ENCODE measurements at regions not wholly inside any gene's neighbourhood (a gene's known extent, or its start where the extent isn't known, plus 50 kb on each side); places are given as distances from the start of the nearest gene placed in this dataset.
"Not testable (repeated sequence)": the region's sequence is repeated elsewhere in the genome, so short reads cannot be mapped to it uniquely, and the experiment has no call there.

GRCh38 chr2:51899643-51900042, 867.7 kb upstream of the NRXN1 start:
- dilution Hi-C loops (cut with MboI; ENCODE audit: extremely low pct_ligation_motif_present, low sequenced_read_pairs), result no loop called here
- Histone ChIP-seq H3K4me2 (ENCODE audit: control insufficient read depth, extremely low read depth, insufficient read depth, low read depth, low read length) (no peak overlapping the region), H4K20me1 (ENCODE audit: control insufficient read depth, extremely low read depth, insufficient read depth, low read length) (no peaks in the 10 kb centered on the region), H3K27me3 (ENCODE audit: control insufficient read depth, extremely low read depth, insufficient read depth, low read length) (no peaks in the 10 kb centered on the region), H3K4me3 (ENCODE audit: control insufficient read depth in 2 of 3, extremely low read depth in 1 of 3, insufficient read depth in 2 of 3, low read depth in 1 of 3, low read length in 3 of 3) (no peak overlapping the region), H3K9me1 (ENCODE audit: control insufficient read depth, extremely low read depth, insufficient read depth, low read length) (no peaks in the 10 kb centered on the region), H2AFZ (ENCODE audit: control insufficient read depth, low read length) (no peak overlapping the region), H3K79me2 (ENCODE audit: control insufficient read depth, insufficient read depth, low read length) (no peaks in the 10 kb centered on the region), H3K36me3 (ENCODE audit: control insufficient read depth in 2 of 2, extremely low read depth in 1 of 2, insufficient read depth in 2 of 2, low read length in 2 of 2) (no peaks in the 10 kb centered on the region), H3K4me1 (ENCODE audit: control insufficient read depth, extremely low read depth, insufficient read depth, low read length) (no peaks in the 10 kb centered on the region), H3K9me3 (ENCODE audit: control insufficient read depth, low read depth, low read length) (no peaks in the 10 kb centered on the region), H3K27ac (ENCODE audit: control insufficient read depth, insufficient read depth, low read length) (no peak overlapping the region), H3K9ac (ENCODE audit: control insufficient read depth, extremely low read depth, insufficient read depth, low read length) (no peak overlapping the region)
- FAIRE-seq (no peak), DNase-seq (ENCODE audit: low read depth, low spot score) (no peak)
- TF ChIP-seq CTCF (optimal IDR thresholded peaks at IDR 0.05 in 1 of 3, IDR thresholded peaks at IDR 0.05 in 1 of 3, conservative IDR thresholded peaks at IDR 0.05 in 1 of 3; ENCODE audit: extremely low read depth in 1 of 3, insufficient read depth in 2 of 3, low read length in 3 of 3) (no peak), EZH2 (IDR thresholded peaks at IDR 0.05; ENCODE audit: low read length) (no peak)

GRCh38 chr2:51894584-51894983, 862.7 kb upstream of the NRXN1 start:
- H3K4me2 ChIP-seq (ENCODE audit: control insufficient read depth, extremely low read depth, insufficient read depth, low read depth, low read length); H4K20me1 ChIP-seq (ENCODE audit: control insufficient read depth, extremely low read depth, insufficient read depth, low read length); H2AFZ ChIP-seq (ENCODE audit: control insufficient read depth, low read length); H3K4me3 ChIP-seq (ENCODE audit: control insufficient read depth in 2 of 3, extremely low read depth in 1 of 3, insufficient read depth in 2 of 3, low read depth in 1 of 3, low read length in 3 of 3); H3K9ac ChIP-seq (ENCODE audit: control insufficient read depth, extremely low read depth, insufficient read depth, low read length); H3K27me3 ChIP-seq (ENCODE audit: control insufficient read depth, extremely low read depth, insufficient read depth, low read length); H3K4me1 ChIP-seq (ENCODE audit: control insufficient read depth, extremely low read depth, insufficient read depth, low read length); dilution Hi-C loops (cut with MboI; ENCODE audit: extremely low pct_ligation_motif_present, low sequenced_read_pairs); FAIRE-seq; H3K36me3 ChIP-seq (ENCODE audit: control insufficient read depth in 2 of 2, extremely low read depth in 1 of 2, insufficient read depth in 2 of 2, low read length in 2 of 2); H3K79me2 ChIP-seq (ENCODE audit: control insufficient read depth, insufficient read depth, low read length); DNase-seq (ENCODE audit: low read depth, low spot score); H3K27ac ChIP-seq (ENCODE audit: control insufficient read depth, insufficient read depth, low read length); H3K9me1 ChIP-seq (ENCODE audit: control insufficient read depth, extremely low read depth, insufficient read depth, low read length); H3K9me3 ChIP-seq (ENCODE audit: control insufficient read depth, low read depth, low read length): not testable (repeated sequence)

GRCh38 chr2:51888120-51888519, 856.2 kb upstream of the NRXN1 start:
- no peak overlapping the region for H3K27ac ChIP-seq (ENCODE audit: control insufficient read depth, insufficient read depth, low read length)
- no peak for FAIRE-seq

More at GRCh38 chr2:51888120-51888519, 856.2 kb upstream of the NRXN1 start:
- Histone ChIP-seq H3K4me1 (ENCODE audit: control insufficient read depth, extremely low read depth, insufficient read depth, low read length) (no peaks in the 10 kb centered on the region), H3K4me2 (ENCODE audit: control insufficient read depth, extremely low read depth, insufficient read depth, low read depth, low read length) (no peak overlapping the region), H2AFZ (ENCODE audit: control insufficient read depth, low read length) (no peak overlapping the region), H3K4me3 (ENCODE audit: control insufficient read depth in 2 of 3, extremely low read depth in 1 of 3, insufficient read depth in 2 of 3, low read depth in 1 of 3, low read length in 3 of 3) (no peak overlapping the region), H3K79me2 (ENCODE audit: control insufficient read depth, insufficient read depth, low read length) (no peaks in the 10 kb centered on the region), H3K9me1 (ENCODE audit: control insufficient read depth, extremely low read depth, insufficient read depth, low read length) (no peaks in the 10 kb centered on the region), H4K20me1 (ENCODE audit: control insufficient read depth, extremely low read depth, insufficient read depth, low read length) (no peaks in the 10 kb centered on the region), H3K36me3 (ENCODE audit: control insufficient read depth in 2 of 2, extremely low read depth in 1 of 2, insufficient read depth in 2 of 2, low read length in 2 of 2) (no peaks in the 10 kb centered on the region), H3K9me3 (ENCODE audit: control insufficient read depth, low read depth, low read length) (no peaks in the 10 kb centered on the region), H3K9ac (ENCODE audit: control insufficient read depth, extremely low read depth, insufficient read depth, low read length) (no peak overlapping the region), H3K27me3 (ENCODE audit: control insufficient read depth, extremely low read depth, insufficient read depth, low read length) (no peaks in the 10 kb centered on the region)
- no peak for DNase-seq (ENCODE audit: low read depth, low spot score)
- dilution Hi-C loops (cut with MboI; ENCODE audit: extremely low pct_ligation_motif_present, low sequenced_read_pairs), result no loop called here
- no peak for TF ChIP-seq CTCF (optimal IDR thresholded peaks at IDR 0.05 in 1 of 3, IDR thresholded peaks at IDR 0.05 in 1 of 3, conservative IDR thresholded peaks at IDR 0.05 in 1 of 3; ENCODE audit: extremely low read depth in 1 of 3, insufficient read depth in 2 of 3, low read length in 3 of 3)
- no peak for TF ChIP-seq EZH2 (IDR thresholded peaks at IDR 0.05; ENCODE audit: low read length)
